Spinal cord (tissue), 9 donors: ENCODE measurements at regions not wholly inside any gene's neighbourhood (a gene's known extent, or its start where the extent isn't known, plus 50 kb on each side); places are given as distances from the start of the nearest gene placed in this dataset.

ENCODE experiments used
- DNase-seq, 6 donors: peaks; one replicate each; pipeline versions ENCODE4 v3.0.0 to v3.0.0-alpha.2; 2013 to 2015; ENCODE audit warnings: low spot score in 6 of 6, low read depth in 4 of 6
- H3K27ac ChIP-seq: one replicate; pipeline ENCODE4 v1.5.1; 2013; ENCODE audit warnings: low read depth, low read length, control low read depth
- H3K27me3 ChIP-seq: one replicate; pipeline ENCODE4 v1.6.1; 2013; ENCODE audit warnings: low read length; ENCODE audit not compliant: control insufficient read depth, insufficient read depth
- H3K36me3 ChIP-seq: one replicate; pipeline ENCODE4 v1.6.1; 2013; ENCODE audit warnings: low read length; ENCODE audit not compliant: control insufficient read depth, insufficient read depth
- H3K4me1 ChIP-seq: one replicate; pipeline ENCODE4 v1.6.1; 2013; ENCODE audit warnings: low read length; ENCODE audit not compliant: control insufficient read depth, insufficient read depth
- H3K4me3 ChIP-seq: one replicate; pipeline ENCODE4 v1.5.1; 2013; ENCODE audit warnings: low read depth, low read length, control low read depth
- H3K9me3 ChIP-seq: one replicate; pipeline ENCODE4 v1.6.1; 2013; ENCODE audit warnings: low read length; ENCODE audit not compliant: control insufficient read depth, insufficient read depth
- WGBS: methylation state at CpG from one replicate; pipeline ENCODE4 v1.1.5; 2013; ENCODE audit warnings: missing lambda C conversion rate; ENCODE audit not compliant: insufficient coverage; 5-methylcytosine and 5-hydroxymethylcytosine counted together
- donor health status: healthy.

DNA sequence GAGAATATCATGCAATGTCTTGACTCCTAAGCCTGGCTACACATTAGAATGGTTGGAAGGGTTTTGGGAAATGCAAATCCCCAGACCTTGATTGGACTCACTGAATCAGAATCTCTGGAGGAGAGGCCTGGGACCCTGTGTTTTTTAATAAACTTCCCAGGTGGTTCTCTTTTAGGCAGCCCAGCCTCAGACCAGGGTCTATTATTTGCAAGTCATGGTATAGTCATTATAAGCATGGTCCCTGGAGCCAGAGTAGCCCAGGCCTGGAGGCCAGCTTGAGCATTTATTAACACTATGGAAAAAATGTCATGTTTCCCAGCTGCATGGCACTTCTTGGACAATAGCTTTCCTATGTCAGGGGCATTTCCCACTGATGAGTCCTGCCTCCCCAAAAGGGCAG is 266.9 kb downstream of the NPIPA8 start:
- no peaks in the 10 kb centered on the region for H3K36me3 ChIP-seq
- no peaks in the 10 kb centered on the region for H3K27me3 ChIP-seq
- H3K4me3 ChIP-seq = no peak overlapping the region
- no peak overlapping the region for H3K27ac ChIP-seq
- DNase-seq = no peak
- no peaks in the 10 kb centered on the region for H3K4me1 ChIP-seq
- no peaks in the 10 kb centered on the region for H3K9me3 ChIP-seq

DNA sequence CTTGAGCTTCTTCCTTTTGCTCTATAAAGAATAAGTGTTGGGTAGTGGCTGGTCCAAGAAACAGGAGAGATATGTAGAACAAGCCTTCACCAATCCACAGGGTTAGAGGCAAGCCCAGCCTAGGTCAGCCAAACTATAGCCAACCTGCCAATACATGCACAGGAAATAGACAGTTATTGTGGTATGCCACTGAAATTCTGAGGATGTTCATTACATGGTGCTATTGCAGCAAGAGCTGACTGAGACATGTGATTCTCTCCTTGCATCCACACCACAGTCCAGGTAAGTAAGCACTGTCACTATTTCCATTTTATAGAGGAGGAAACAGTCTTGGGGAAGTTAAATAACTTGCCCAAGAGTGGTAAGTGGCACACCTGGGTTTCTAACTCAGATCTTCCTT is 268.1 kb downstream of the NPIPA8 start:
- DNase-seq = no peak
- Histone ChIP-seq H3K27me3 (no peaks in the 10 kb centered on the region), H3K27ac (no peak overlapping the region), H3K36me3 (no peaks in the 10 kb centered on the region), H3K4me1 (no peaks in the 10 kb centered on the region), H3K4me3 (no peak overlapping the region), H3K9me3 (no peaks in the 10 kb centered on the region)

DNA sequence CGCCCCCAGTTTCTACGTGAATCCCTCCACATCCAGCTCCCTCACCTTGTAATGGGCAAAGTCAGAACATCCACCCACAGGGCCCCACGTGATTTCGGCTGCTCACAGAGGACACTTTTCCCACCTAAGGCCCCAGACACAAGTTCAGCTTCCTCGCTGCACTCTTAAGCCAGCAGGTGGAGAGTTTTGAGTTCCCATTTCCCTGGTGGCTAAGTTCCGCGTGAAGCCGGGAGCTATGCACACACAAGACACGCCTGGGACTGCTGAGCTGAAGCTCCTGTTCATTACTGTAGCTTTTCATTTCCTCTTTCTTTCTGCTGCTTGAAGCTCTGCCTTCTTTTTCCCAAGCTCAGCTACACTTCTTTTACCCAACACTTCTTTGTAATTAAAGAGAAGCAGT is 273.8 kb downstream of the NPIPA8 start:
- Histone ChIP-seq H3K36me3 (no peaks in the 10 kb centered on the region), H3K27me3 (no peaks in the 10 kb centered on the region), H3K4me1 (peaks cover 4% of the 10 kb centered on the region), H3K27ac (no peak overlapping the region), H3K4me3 (no peak overlapping the region), H3K9me3 (no peaks in the 10 kb centered on the region)
- WGBS = 58% methylated on average over 8 of the region's 9 CpGs
- no peak for DNase-seq

DNA sequence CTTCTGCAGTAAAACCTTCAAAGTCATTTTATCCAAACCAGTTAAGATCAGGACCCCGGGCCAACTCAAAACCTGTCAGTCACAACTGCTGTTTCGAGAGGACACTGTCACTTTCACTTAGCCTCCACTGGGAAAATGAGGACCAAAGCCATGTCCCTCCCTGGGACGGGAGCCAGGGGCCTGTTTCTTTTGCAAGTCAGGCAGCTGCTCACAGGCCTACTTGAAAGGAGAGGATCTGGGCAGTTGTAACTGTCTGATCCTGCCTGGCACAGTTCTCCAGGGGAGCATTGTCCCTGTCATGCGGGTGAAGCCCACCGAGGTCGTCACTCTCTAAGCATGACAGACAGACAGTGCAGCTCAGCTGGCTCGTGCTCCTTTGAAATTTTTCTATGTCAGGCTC is 276.2 kb downstream of the NPIPA8 start:
- H3K4me1 ChIP-seq = peaks cover 4% of the 10 kb centered on the region
- no peaks in the 10 kb centered on the region for H3K9me3 ChIP-seq
- no peak overlapping the region for H3K4me3 ChIP-seq
- no peaks in the 10 kb centered on the region for H3K36me3 ChIP-seq
- DNase-seq = peak in 2 of 6 donors; percentile 46 to 51
- no peaks in the 10 kb centered on the region for H3K27me3 ChIP-seq
- WGBS = 16% methylated on average over 7 of the region's 7 CpGs
- H3K27ac ChIP-seq = no peak overlapping the region

GRCh38 chr16:18059577-18059976 is 277.0 kb downstream of the NPIPA8 start:
- H3K4me3 ChIP-seq = no peak overlapping the region
- peaks cover 4% of the 10 kb centered on the region for H3K4me1 ChIP-seq
- H3K36me3 ChIP-seq = no peaks in the 10 kb centered on the region
- 92% methylated on average over 3 of the region's 6 CpGs for WGBS
- no peak overlapping the region for H3K27ac ChIP-seq
- H3K9me3 ChIP-seq = no peaks in the 10 kb centered on the region
- no peaks in the 10 kb centered on the region for H3K27me3 ChIP-seq
- no peak for DNase-seq

GRCh38 chr16:18059089-18059488 is 277.4 kb downstream of the NPIPA8 start:
- Histone ChIP-seq H3K4me3 (no peak overlapping the region), H3K9me3 (no peaks in the 10 kb centered on the region), H3K27me3 (no peaks in the 10 kb centered on the region), H3K36me3 (no peaks in the 10 kb centered on the region), H3K4me1 (peaks cover 4% of the 10 kb centered on the region), H3K27ac (no peak overlapping the region)
- no peak for DNase-seq
- 94% methylated on average over 1 of the region's 1 CpG for WGBS

GRCh38 chr16:18055411-18055916 is 281.1 kb downstream of the NPIPA8 start:
- H3K27ac ChIP-seq = no peak overlapping the region
- H3K36me3 ChIP-seq = no peaks in the 10 kb centered on the region
- WGBS = 57% methylated on average over 2 of the region's 4 CpGs
- H3K4me3 ChIP-seq = no peak overlapping the region
- no peaks in the 10 kb centered on the region for H3K4me1 ChIP-seq
- H3K27me3 ChIP-seq = no peaks in the 10 kb centered on the region
- H3K9me3 ChIP-seq = no peaks in the 10 kb centered on the region
- no peak for DNase-seq

DNA sequence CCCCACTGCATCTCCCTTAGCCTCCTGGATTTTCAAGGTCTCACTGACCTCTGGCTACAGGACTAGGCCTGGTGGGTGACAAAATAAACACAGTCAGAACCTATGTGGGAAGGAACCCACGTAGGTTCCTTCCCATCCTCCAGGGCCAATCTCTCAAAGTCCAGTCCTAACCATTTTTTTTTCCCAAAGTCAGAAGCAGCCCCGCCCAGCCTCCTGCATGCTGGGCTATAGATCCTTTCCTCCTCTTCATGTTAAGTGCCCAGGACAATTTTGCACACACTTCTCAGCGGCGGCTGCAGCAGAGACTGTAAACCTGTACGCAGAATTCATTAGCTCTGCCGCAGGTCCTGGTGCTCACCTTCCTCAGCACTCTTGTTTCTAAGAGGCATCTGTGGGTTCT is 285.8 kb downstream of the NPIPA8 start:
- 72% methylated on average over 4 of the region's 6 CpGs for WGBS
- H3K4me3 ChIP-seq = no peak overlapping the region
- DNase-seq = no peak
- H3K9me3 ChIP-seq = no peaks in the 10 kb centered on the region
- no peaks in the 10 kb centered on the region for H3K36me3 ChIP-seq
- no peaks in the 10 kb centered on the region for H3K4me1 ChIP-seq
- no peak overlapping the region for H3K27ac ChIP-seq
- no peaks in the 10 kb centered on the region for H3K27me3 ChIP-seq

DNA sequence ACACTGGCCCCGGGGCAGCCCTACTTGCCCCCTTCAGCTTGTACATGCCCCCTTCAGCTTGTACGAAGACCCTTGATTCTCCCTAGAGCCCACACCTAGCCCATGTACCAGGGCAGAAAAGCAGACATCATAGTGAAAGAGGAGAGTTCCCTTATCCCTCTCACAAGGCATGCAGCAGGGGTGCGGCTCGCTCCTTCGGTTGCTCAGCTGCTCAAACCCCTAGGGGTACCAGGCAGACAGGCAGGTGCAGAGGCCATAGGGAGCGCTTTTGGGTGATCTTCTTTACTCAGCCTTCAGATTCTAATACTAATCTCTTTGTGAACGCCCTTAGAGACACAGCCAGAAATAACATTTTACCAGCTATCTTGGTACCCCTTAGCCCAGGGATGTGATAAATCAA is 286.3 kb downstream of the NPIPA8 start:
- Histone ChIP-seq H3K9me3 (no peaks in the 10 kb centered on the region), H3K36me3 (no peaks in the 10 kb centered on the region), H3K27ac (no peak overlapping the region), H3K4me3 (no peak overlapping the region), H3K4me1 (no peaks in the 10 kb centered on the region), H3K27me3 (no peaks in the 10 kb centered on the region)
- 81% methylated on average over 5 of the region's 7 CpGs for WGBS
- DNase-seq = no peak

DNA sequence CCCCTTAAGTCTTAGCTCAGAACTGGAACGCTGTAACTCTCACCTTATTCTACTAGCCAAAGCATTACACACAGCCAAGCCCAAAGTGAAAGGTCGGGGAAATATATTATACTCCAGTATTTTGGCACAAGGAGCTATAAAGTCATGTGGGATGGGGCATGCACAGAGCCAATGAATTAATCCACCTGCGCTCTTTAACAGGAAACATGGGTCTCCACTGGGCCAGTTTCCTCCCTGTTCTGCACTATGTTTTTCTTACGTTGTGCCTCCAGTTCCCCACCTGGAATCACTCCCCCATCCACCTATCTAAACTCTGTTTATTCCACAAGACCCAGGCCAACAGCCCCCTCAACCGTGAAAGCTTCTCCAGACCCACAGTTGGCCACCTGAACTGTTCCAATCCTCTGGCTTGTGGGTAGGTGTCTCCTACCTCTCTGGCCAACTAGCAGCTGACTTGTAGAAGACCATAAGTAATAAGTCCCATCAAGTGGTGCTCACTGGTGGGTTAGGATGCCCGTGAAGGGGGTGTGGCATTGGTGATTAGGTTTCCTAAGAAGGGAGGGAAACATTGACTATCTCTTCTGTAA is 286.9 kb downstream of the NPIPA8 start:
- H3K27ac ChIP-seq = no peak overlapping the region
- no peak overlapping the region for H3K4me3 ChIP-seq
- no peaks in the 10 kb centered on the region for H3K36me3 ChIP-seq
- H3K4me1 ChIP-seq = no peaks in the 10 kb centered on the region
- H3K9me3 ChIP-seq = no peaks in the 10 kb centered on the region
- DNase-seq = no peak
- H3K27me3 ChIP-seq = no peaks in the 10 kb centered on the region
- 59% methylated on average over 2 of the region's 6 CpGs for WGBS
